Thoracic aorta (tissue), 2 donors: ENCODE measurements at regions not wholly inside any gene's neighbourhood (a gene's known extent, or its start where the extent isn't known, plus 50 kb on each side); places are given as distances from the start of the nearest gene placed in this dataset.

Experiments
- ATAC-seq: fragments of 150-250 bp; one replicate; pipeline ENCODE4 v1.8.0; 2017; ENCODE audit warnings: low read depth; ENCODE audit not compliant: insufficient number of reproducible peaks, low FRiP score
- DNase-seq: peaks from one replicate; pipeline ENCODE4 v3.0.0-alpha.2; 2020; ENCODE audit warnings: low spot score
- H3K27ac ChIP-seq, 2 donors: fragments of 200-600 bp; sonication (generic); 1 replicate in 1 of 2; 2 replicates in 1 of 2; pipeline ENCODE4 v1.5.1; 2016; ENCODE audit warnings: mild to moderate bottlenecking in 2 of 2, moderate library complexity in 2 of 2
- H3K27me3 ChIP-seq: fragments of 200-600 bp; sonication (generic); replicated peaks from 2 replicates; pipeline ENCODE4 v1.6.0; 2016; ENCODE audit warnings: mild to moderate bottlenecking; ENCODE audit not compliant: insufficient read depth
- H3K36me3 ChIP-seq: fragments of 200-600 bp; sonication (generic); one replicate; pipeline ENCODE4 v1.5.1; 2016
- H3K4me1 ChIP-seq, 2 donors: fragments of 200-600 bp; sonication (generic); 1 replicate in 1 of 2; 2 replicates in 1 of 2; pipeline versions ENCODE4 v1.5.1 to v1.6.0; 2016; ENCODE audit warnings: low read depth in 2 of 2, mild to moderate bottlenecking in 1 of 2; ENCODE audit not compliant: control insufficient read depth in 1 of 2
- H3K4me3 ChIP-seq: fragments of 200-600 bp; sonication (generic); 2 replicates; pipeline ENCODE4 v1.5.1; 2016; ENCODE audit warnings: mild to moderate bottlenecking
- H3K9me3 ChIP-seq: fragments of 200-600 bp; sonication (generic); 2 replicates; pipeline ENCODE4 v1.5.1; 2016
- TF ChIP-seq, protein P1 (sequence below): fragments of 200-600 bp; sonication (generic); IDR thresholded peaks from one replicate; pipeline ENCODE4 v1.5.1; 2019; ENCODE audit warnings: antibody characterized with exemption

DNA sequence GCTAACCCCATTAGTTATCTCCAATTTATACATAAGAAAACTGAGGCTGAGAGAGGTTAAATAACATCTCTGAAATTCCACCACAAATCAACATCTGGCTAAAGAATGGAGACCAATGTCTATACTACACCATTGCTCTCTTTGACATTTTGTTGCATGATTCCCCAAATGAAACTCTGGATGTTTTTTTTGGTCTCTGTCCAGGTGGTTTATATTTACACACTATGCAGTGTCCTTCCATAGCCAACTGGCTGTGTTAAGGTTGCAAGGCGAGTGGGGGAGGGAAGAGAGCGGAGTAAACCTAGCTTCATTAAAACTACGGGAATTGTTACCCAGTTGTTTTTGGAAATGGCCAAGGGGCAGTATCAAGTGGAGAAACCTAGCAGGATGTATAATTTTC is 67.2 kb downstream of the KIF4B start:
- Histone ChIP-seq H3K4me1 (no peaks in the 10 kb centered on the region), H3K27me3 (no peaks in the 10 kb centered on the region), H3K9me3 (no peaks in the 10 kb centered on the region), H3K4me3 (no peak overlapping the region), H3K36me3 (no peaks in the 10 kb centered on the region), H3K27ac (no peak overlapping the region)
- TF ChIP-seq, protein P1, sequence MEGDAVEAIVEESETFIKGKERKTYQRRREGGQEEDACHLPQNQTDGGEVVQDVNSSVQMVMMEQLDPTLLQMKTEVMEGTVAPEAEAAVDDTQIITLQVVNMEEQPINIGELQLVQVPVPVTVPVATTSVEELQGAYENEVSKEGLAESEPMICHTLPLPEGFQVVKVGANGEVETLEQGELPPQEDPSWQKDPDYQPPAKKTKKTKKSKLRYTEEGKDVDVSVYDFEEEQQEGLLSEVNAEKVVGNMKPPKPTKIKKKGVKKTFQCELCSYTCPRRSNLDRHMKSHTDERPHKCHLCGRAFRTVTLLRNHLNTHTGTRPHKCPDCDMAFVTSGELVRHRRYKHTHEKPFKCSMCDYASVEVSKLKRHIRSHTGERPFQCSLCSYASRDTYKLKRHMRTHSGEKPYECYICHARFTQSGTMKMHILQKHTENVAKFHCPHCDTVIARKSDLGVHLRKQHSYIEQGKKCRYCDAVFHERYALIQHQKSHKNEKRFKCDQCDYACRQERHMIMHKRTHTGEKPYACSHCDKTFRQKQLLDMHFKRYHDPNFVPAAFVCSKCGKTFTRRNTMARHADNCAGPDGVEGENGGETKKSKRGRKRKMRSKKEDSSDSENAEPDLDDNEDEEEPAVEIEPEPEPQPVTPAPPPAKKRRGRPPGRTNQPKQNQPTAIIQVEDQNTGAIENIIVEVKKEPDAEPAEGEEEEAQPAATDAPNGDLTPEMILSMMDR: no peak
- ATAC-seq: no peak
- no peak for DNase-seq

DNA sequence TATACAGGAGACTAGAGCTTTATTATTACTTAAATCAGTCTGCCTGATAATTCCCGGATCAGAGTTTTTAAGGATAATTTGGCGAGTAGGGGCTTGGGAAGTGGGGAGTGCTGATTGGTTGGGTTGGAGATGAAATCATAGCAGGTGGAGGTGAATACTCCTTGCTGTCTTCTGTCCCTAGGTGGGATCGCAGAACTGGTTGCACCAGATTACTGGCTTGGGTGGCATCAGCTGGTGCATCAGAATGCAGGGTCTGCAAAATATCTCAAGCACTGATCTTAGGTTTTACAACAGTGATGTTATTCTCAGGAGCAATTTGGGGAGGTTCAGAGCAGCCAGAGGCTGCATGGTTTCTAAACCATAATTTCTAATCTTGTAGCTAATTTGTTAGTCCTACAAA is 68.1 kb downstream of the KIF4B start:
- Histone ChIP-seq H3K27ac (no peak overlapping the region), H3K36me3 (no peaks in the 10 kb centered on the region), H3K27me3 (no peaks in the 10 kb centered on the region), H3K4me3 (no peak overlapping the region), H3K9me3 (no peaks in the 10 kb centered on the region), H3K4me1 (no peaks in the 10 kb centered on the region)
- ATAC-seq (no peak), DNase-seq (no peak)
- TF ChIP-seq, protein P1: no peak

DNA sequence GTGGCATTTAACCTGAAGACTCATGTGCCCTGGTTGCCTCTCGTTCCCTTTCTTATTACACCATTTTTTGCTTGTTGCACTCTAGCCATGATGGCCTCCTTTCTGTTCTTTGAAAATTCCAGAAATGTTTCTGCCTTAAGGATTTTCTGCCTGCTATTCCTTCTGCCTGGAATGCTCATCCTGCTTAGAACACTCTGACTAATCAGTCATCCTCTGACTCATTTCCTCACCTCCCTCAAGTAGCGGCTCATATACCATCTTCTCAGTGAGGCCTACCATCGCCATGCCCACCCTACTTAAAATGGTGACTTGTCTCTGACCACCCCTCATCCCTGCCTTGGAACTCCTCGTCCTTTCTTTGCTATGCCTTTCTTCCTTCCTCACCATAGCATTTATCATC is 68.8 kb downstream of the KIF4B start:
- ATAC-seq (no peak), DNase-seq (no peak)
- Histone ChIP-seq H3K27me3 (no peaks in the 10 kb centered on the region), H3K4me3 (no peak overlapping the region), H3K36me3 (no peaks in the 10 kb centered on the region), H3K4me1 (no peaks in the 10 kb centered on the region), H3K27ac (no peak overlapping the region), H3K9me3 (no peaks in the 10 kb centered on the region)
- TF ChIP-seq, protein P1: no peak

DNA sequence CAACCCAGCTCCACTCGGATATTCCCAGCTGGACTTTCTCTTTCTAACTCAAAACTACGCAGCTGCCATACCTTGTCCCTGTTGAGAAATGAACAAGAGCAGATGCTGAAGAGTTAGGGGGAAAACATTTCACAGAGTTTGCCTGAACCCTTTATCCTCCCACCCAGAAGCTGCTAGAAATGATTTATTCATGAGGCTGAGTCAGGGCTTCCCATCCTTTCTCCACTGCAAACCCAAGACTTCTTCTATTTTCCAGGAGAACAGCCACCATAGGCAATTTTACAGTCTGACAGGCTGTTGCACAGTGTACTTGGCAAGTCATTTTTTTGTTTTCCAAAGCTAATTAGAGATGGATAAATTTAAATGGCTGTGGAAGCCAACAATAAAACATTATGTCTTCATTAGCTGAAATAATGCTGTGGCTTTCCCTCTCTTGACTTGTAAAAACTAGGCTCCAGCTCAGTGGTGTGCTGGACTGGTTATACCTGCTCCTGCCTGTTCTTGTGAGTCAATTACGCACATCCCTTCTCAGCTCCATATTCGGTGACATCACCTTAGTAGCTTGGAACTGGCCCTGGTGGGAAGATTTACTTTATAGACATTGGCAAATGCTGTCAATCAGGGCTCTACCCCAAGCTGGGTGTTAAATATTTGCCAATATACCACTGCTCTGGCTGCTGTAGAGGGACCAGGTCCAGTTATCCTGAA is 71.9 kb downstream of the KIF4B start:
- no peaks in the 10 kb centered on the region for H3K9me3 ChIP-seq
- ATAC-seq (no peak), DNase-seq (no peak)
- TF ChIP-seq, protein P1: no peak
- H3K4me3 ChIP-seq: no peak overlapping the region
- H3K4me1 ChIP-seq: no peaks in the 10 kb centered on the region
- H3K36me3 ChIP-seq: no peaks in the 10 kb centered on the region
- no peak overlapping the region for H3K27ac ChIP-seq
- H3K27me3 ChIP-seq: no peaks in the 10 kb centered on the region

DNA sequence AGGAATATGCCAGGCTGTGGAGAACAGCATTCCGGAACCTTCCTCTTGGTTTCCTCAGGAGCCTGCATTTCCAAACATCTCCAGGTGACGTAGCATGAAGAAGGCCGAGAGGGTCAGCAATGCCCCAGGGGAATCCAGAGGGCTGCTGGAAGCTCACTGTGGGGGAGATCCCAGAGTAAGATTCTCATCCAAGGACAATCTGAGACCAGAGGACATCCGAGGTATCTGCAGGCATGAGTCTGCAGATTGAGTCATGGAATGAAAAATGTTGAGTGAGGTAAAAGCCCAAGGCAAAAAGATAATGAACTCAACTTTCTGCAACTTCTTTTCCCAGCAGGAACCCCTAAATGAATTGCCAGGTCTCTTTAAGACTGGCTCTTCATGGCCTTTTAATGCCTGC is 73.5 kb downstream of the KIF4B start:
- H3K27me3 ChIP-seq: no peaks in the 10 kb centered on the region
- peaks cover 3 to 10% of the 10 kb centered on the region in 2 donors for H3K4me1 ChIP-seq
- TF ChIP-seq, protein P1: no peak
- no peak overlapping the region for H3K27ac ChIP-seq
- H3K9me3 ChIP-seq: no peaks in the 10 kb centered on the region
- no peak overlapping the region for H3K4me3 ChIP-seq
- DNase-seq: no peak
- ATAC-seq: no peak
- H3K36me3 ChIP-seq: no peaks in the 10 kb centered on the region
